Trophoblast cell (in vitro differentiated cells and primary cell): ENCODE measurements at regions not wholly inside any gene's neighbourhood (a gene's known extent, or its start where the extent isn't known, plus 50 kb on each side); places are given as distances from the start of the nearest gene placed in this dataset.

Source experiments
- DNase-seq, 2 donors: peaks; one replicate each; pipeline ENCODE4 v3.0.0-alpha.2; 2016
- H2AFZ ChIP-seq: 2 replicates; pipeline ENCODE4 v1.6.1; 2013; ENCODE audit warnings: low read length, moderate library complexity, mild to moderate bottlenecking; ENCODE audit not compliant: insufficient read depth, poor library complexity
- H2AK5ac ChIP-seq: 2 replicates; pipeline ENCODE4 v1.6.1; 2013; ENCODE audit warnings: mild to moderate bottlenecking, low read length
- H2BK120ac ChIP-seq: 2 replicates; pipeline ENCODE4 v1.6.1; 2013; ENCODE audit warnings: low read length, mild to moderate bottlenecking, moderate library complexity; ENCODE audit not compliant: insufficient read depth, poor library complexity
- H2BK12ac ChIP-seq: 2 replicates; pipeline ENCODE4 v1.6.1; 2013; ENCODE audit warnings: mild to moderate bottlenecking, low read length, moderate library complexity
- H2BK5ac ChIP-seq: 2 replicates; pipeline ENCODE4 v1.6.1; 2013; ENCODE audit warnings: low read length, low read depth, moderate library complexity, mild to moderate bottlenecking; ENCODE audit not compliant: poor library complexity
- H3K14ac ChIP-seq: 2 replicates; pipeline ENCODE4 v1.6.1; 2013; ENCODE audit warnings: mild to moderate bottlenecking, low read length
- H3K18ac ChIP-seq: 2 replicates; pipeline ENCODE4 v1.6.1; 2013; ENCODE audit warnings: mild to moderate bottlenecking, low read length
- H3K23ac ChIP-seq: 2 replicates; pipeline ENCODE4 v1.6.1; 2013; ENCODE audit warnings: low read length
- H3K27ac ChIP-seq: 2 replicates; pipeline ENCODE4 v1.5.1; 2013; ENCODE audit warnings: low read depth, mild to moderate bottlenecking, inconsistent platforms, low read length, moderate library complexity
- H3K27me3 ChIP-seq: 2 replicates; pipeline ENCODE4 v1.6.1; 2013; ENCODE audit warnings: inconsistent platforms, mild to moderate bottlenecking, low read length, moderate library complexity; ENCODE audit not compliant: insufficient read depth
- H3K36me3 ChIP-seq, 2 experiments: 1 replicate in 1 of 2; 2 replicates in 1 of 2; pipeline ENCODE4 v1.6.1; 2013; ENCODE audit warnings: low read length in 2 of 2, mild to moderate bottlenecking in 2 of 2, moderate library complexity in 1 of 2; ENCODE audit not compliant: insufficient read depth in 2 of 2, control insufficient read depth in 1 of 2
- H3K4ac ChIP-seq: 2 replicates; pipeline ENCODE4 v1.6.1; 2013; ENCODE audit warnings: low read depth, mild to moderate bottlenecking, low read length, moderate library complexity
- H3K4me1 ChIP-seq, 2 experiments: 1 replicate in 1 of 2; 2 replicates in 1 of 2; pipeline ENCODE4 v1.6.1; 2013; ENCODE audit warnings: low read length in 2 of 2, mild to moderate bottlenecking in 2 of 2, moderate library complexity in 1 of 2; ENCODE audit not compliant: insufficient read depth in 2 of 2, control insufficient read depth in 1 of 2
- H3K4me2 ChIP-seq: 2 replicates; pipeline ENCODE4 v1.6.1; 2013; ENCODE audit warnings: inconsistent platforms, mild to moderate bottlenecking, low read length, moderate library complexity
- H3K4me3 ChIP-seq: 2 replicates; pipeline ENCODE4 v1.5.1; 2013; ENCODE audit warnings: mild to moderate bottlenecking, low read depth, low read length, inconsistent platforms
- H3K79me1 ChIP-seq: one replicate; pipeline ENCODE4 v1.6.1; 2013; ENCODE audit warnings: low read length
- H3K79me2 ChIP-seq: 2 replicates; pipeline ENCODE4 v1.6.1; 2013; ENCODE audit warnings: low read length, mild to moderate bottlenecking; ENCODE audit not compliant: control insufficient read depth, insufficient read depth, poor library complexity
- H3K9ac ChIP-seq: 2 replicates; pipeline ENCODE4 v1.6.1; 2013; ENCODE audit warnings: mild to moderate bottlenecking, low read length
- H3K9me3 ChIP-seq: 2 replicates; pipeline ENCODE4 v1.6.1; 2013; ENCODE audit warnings: low read depth, mild to moderate bottlenecking, control low read depth, inconsistent platforms, low read length; ENCODE audit not compliant: insufficient read depth
- H4K12ac ChIP-seq: 2 replicates; pipeline ENCODE4 v1.6.1; 2013; ENCODE audit warnings: low read depth, mild to moderate bottlenecking, low read length, moderate library complexity
- H4K8ac ChIP-seq: 2 replicates; pipeline ENCODE4 v1.6.1; 2013; ENCODE audit warnings: low read depth, mild to moderate bottlenecking, low read length, moderate library complexity
- H4K91ac ChIP-seq: one replicate; pipeline ENCODE4 v1.6.1; 2013; ENCODE audit warnings: low read depth, mild to moderate bottlenecking, low read length, moderate library complexity
- WGBS: extraction: QIAGEN DNeasy Blood & Tissue Kit; methylation state at CpG from one replicate; pipeline ENCODE4 v1.1.7; 2013; ENCODE audit warnings: missing lambda C conversion rate; ENCODE audit not compliant: insufficient read length, insufficient coverage; ENCODE audit errors: extremely low coverage; 5-methylcytosine and 5-hydroxymethylcytosine counted together

DNA sequence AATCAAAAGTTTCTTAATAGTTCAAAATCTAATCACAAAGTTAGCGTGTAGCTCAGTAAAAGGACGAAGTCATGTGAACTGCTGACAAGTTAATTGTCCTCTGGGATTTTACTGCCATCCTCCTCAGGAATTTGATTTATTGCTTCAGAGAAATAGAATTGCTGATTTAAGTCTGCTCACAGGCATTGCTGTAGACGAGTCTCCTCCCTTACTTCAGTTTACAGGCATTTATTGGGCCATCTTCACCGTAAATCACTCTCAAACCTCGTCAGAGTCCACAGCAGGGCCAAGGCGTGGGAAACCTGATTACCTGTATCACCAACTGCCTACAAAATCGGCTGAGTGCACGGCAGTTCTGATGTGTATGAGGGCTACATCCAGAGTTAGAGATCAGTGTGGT lies 119.1 kb upstream of the PDE10A start:
- Histone ChIP-seq H2BK5ac (no peak overlapping the region), H2AFZ (no peak overlapping the region), H4K12ac (no peak overlapping the region), H3K27ac (no peak overlapping the region), H3K4me2 (no peak overlapping the region), H2BK120ac (no peak overlapping the region), H3K9me3 (no peaks in the 10 kb centered on the region), H3K4me1 (no peaks in the 10 kb centered on the region), H3K9ac (no peak overlapping the region), H2BK12ac (no peak overlapping the region), H2AK5ac (no peak overlapping the region), H3K23ac (no peak overlapping the region), H3K4ac (no peak overlapping the region), H3K14ac (no peak overlapping the region), H3K27me3 (no peaks in the 10 kb centered on the region), H3K36me3 (no peaks in the 10 kb centered on the region), H3K79me2 (no peaks in the 10 kb centered on the region), H4K91ac (no peak overlapping the region), H3K79me1 (no peaks in the 10 kb centered on the region), H3K18ac (no peak overlapping the region), H4K8ac (no peak overlapping the region), H3K4me3 (no peak overlapping the region)
- no peak for DNase-seq
- no CpG with 5 or more reads among the region's 8 CpGs for WGBS

- no peak overlapping the region for H2AK5ac ChIP-seq
- H3K4ac ChIP-seq: no peak overlapping the region
- no peaks in the 10 kb centered on the region for H3K36me3 ChIP-seq
- H4K91ac ChIP-seq: no peak overlapping the region
- H2BK5ac ChIP-seq: no peak overlapping the region
- H3K9me3 ChIP-seq: no peaks in the 10 kb centered on the region
- WGBS: no CpG with 5 or more reads among the region's 3 CpGs
- no peak overlapping the region for H3K27ac ChIP-seq
- no peak overlapping the region for H3K23ac ChIP-seq
- H2AFZ ChIP-seq: no peak overlapping the region
- H3K4me3 ChIP-seq: no peak overlapping the region
- H3K79me2 ChIP-seq: no peaks in the 10 kb centered on the region
- no peak overlapping the region for H4K8ac ChIP-seq
- H3K18ac ChIP-seq: no peak overlapping the region
- no peak overlapping the region for H2BK12ac ChIP-seq
- H3K27me3 ChIP-seq: no peaks in the 10 kb centered on the region
- no peak overlapping the region for H2BK120ac ChIP-seq
- DNase-seq: peak in 1 of 2 donors; percentile 24
- H3K9ac ChIP-seq: no peak overlapping the region
- H3K14ac ChIP-seq: no peak overlapping the region
- no peaks in the 10 kb centered on the region for H3K79me1 ChIP-seq
- H4K12ac ChIP-seq: no peak overlapping the region
- no peaks in the 10 kb centered on the region for H3K4me1 ChIP-seq
- H3K4me2 ChIP-seq: no peak overlapping the region
Measured at GRCh38 chr6:165777680-165778079, 114.6 kb upstream of the PDE10A start.

- H4K12ac ChIP-seq: no peak overlapping the region
Measured at GRCh38 chr6:165776691-165777090, 113.7 kb upstream of the PDE10A start.

DNA sequence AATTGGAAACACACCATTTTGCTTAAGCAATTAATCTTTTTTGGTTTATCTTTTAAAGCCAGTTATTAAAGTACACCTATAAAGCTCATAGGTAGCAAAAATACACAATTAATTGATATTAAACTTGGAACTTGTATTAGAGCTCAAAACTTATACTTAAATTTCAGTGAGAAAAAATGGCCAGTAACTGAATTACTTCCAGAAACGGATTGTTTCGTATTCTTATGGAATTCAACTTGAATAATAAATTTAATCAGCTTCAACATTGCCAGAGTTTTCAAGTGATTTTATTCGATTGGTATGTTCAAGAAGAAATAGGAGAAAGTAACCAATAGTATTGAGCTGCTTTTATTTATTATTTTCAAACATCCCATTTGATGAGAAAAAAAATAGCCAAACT lies 112.7 kb upstream of the PDE10A start:
- H4K12ac ChIP-seq: no peak overlapping the region
- H3K9me3 ChIP-seq: no peaks in the 10 kb centered on the region
- H3K23ac ChIP-seq: no peak overlapping the region
- H3K18ac ChIP-seq: no peak overlapping the region
- H4K91ac ChIP-seq: no peak overlapping the region
- no peaks in the 10 kb centered on the region for H3K27me3 ChIP-seq
- H3K27ac ChIP-seq: no peak overlapping the region
- H2BK5ac ChIP-seq: no peak overlapping the region
- H3K14ac ChIP-seq: no peak overlapping the region
- no peaks in the 10 kb centered on the region for H3K79me2 ChIP-seq
- no peak overlapping the region for H3K4ac ChIP-seq
- no peak overlapping the region for H3K9ac ChIP-seq
- H3K4me3 ChIP-seq: no peak overlapping the region
- no peak overlapping the region for H4K8ac ChIP-seq
- no peaks in the 10 kb centered on the region for H3K4me1 ChIP-seq
- DNase-seq: no peak
- H2BK12ac ChIP-seq: no peak overlapping the region
- H2AK5ac ChIP-seq: no peak overlapping the region
- no peak overlapping the region for H2AFZ ChIP-seq
- H3K36me3 ChIP-seq: no peaks in the 10 kb centered on the region
- no peak overlapping the region for H3K4me2 ChIP-seq
- no peak overlapping the region for H2BK120ac ChIP-seq
- WGBS: no CpG with 5 or more reads among the region's 3 CpGs
- no peaks in the 10 kb centered on the region for H3K79me1 ChIP-seq

More at GRCh38 chr6:165776691-165777090, 113.7 kb upstream of the PDE10A start:
- H3K79me2 ChIP-seq: no peaks in the 10 kb centered on the region
- DNase-seq: peak; percentile 48 to 66
- H4K8ac ChIP-seq: no peak overlapping the region
- no peak overlapping the region for H3K14ac ChIP-seq
- no peaks in the 10 kb centered on the region for H3K9me3 ChIP-seq
- no peaks in the 10 kb centered on the region for H3K79me1 ChIP-seq
- no peak overlapping the region for H3K4me2 ChIP-seq
- no peak overlapping the region for H3K9ac ChIP-seq
- no peak overlapping the region for H3K27ac ChIP-seq
- H4K91ac ChIP-seq: no peak overlapping the region
- H2AK5ac ChIP-seq: no peak overlapping the region
- no peak overlapping the region for H2BK5ac ChIP-seq
- H3K36me3 ChIP-seq: no peaks in the 10 kb centered on the region
- H2BK120ac ChIP-seq: no peak overlapping the region
- H3K23ac ChIP-seq: no peak overlapping the region
- H3K18ac ChIP-seq: no peak overlapping the region
- no CpG with 5 or more reads among the region's 5 CpGs for WGBS
- no peaks in the 10 kb centered on the region for H3K27me3 ChIP-seq
- no peak overlapping the region for H3K4ac ChIP-seq
- no peak overlapping the region for H2AFZ ChIP-seq
- H3K4me3 ChIP-seq: no peak overlapping the region
- H3K4me1 ChIP-seq: no peaks in the 10 kb centered on the region
- no peak overlapping the region for H2BK12ac ChIP-seq
